ENCODE measurements at regions not wholly inside any gene's neighbourhood (a gene's known extent, or its start where the extent isn't known, plus 50 kb on each side); places are given as distances from the start of the nearest gene placed in this dataset.

DNA sequence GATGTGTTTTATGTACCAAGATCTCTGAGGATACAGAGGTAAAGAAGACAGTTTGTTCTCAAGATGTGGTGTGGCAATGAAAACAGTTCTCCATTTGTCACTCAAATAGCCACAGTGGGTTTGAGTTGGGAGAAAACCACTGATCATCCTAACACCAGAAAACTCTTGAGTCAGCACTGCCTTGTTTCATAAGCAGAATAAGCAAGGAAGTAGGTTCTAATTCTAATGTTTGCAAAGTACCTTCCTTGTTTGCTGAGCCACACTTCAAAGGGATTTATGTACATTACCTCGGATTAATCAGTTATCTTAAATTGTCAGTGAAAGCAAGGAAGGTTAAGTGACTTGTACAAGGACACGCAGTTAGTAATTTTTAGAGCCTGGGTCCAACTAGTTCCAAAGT, 107.8 kb upstream of the BOC start:
- H3K79me1 ChIP-seq (ENCODE audit: insufficient read depth, low read depth, low read length, poor library complexity, severe bottlenecking) = no peaks in the 10 kb centered on the region
- Mint-ChIP-seq H3K4me1 (peaks cover 28 to 48% of the 10 kb centered on the region in 2 experiments), H3K27me3 (ENCODE audit: low read depth) (no peaks in the 10 kb centered on the region; the same call in 1 of the 2 replicates), H3K36me3 (ENCODE audit: insufficient read depth in 1 of 3, low read depth in 3 of 3) (peaks cover 0 to 2% (median 0%) of the 10 kb centered on the region in 3 experiments; a peak in 1 of 7 replicates), H3K27ac (no peak overlapping the region), H3K9me3 (peaks cover 0 to 5% of the 10 kb centered on the region in 2 experiments; a peak in 2 of 5 replicates), H3K4me3 (no peak overlapping the region)
- H4K20me1 ChIP-seq (ENCODE audit: control insufficient read depth, insufficient read depth, insufficient read length) = no peaks in the 10 kb centered on the region
- H3K79me2 ChIP-seq (ENCODE audit: insufficient read depth, low read length) = no peaks in the 10 kb centered on the region
- no peak overlapping the region for H3K4ac ChIP-seq (ENCODE audit: low read depth, low read length)
- H3K9ac ChIP-seq (ENCODE audit: extremely low read depth, insufficient read length, low read length) = no peak overlapping the region
- H3K56ac ChIP-seq (ENCODE audit: insufficient read length, low read depth, low read length) = no peak overlapping the region
- peaks cover 7% of the 10 kb centered on the region; the same call in 1 of the 2 replicates for H3K4me1 ChIP-seq (ENCODE audit: insufficient read depth, low read length)
- H3K9me3 ChIP-seq (ENCODE audit: control insufficient read depth, low read depth, low read length) = no peaks in the 10 kb centered on the region
- H2AK5ac ChIP-seq (ENCODE audit: insufficient read length, low read length) = no peak overlapping the region
- TF ChIP-seq, protein P1, sequence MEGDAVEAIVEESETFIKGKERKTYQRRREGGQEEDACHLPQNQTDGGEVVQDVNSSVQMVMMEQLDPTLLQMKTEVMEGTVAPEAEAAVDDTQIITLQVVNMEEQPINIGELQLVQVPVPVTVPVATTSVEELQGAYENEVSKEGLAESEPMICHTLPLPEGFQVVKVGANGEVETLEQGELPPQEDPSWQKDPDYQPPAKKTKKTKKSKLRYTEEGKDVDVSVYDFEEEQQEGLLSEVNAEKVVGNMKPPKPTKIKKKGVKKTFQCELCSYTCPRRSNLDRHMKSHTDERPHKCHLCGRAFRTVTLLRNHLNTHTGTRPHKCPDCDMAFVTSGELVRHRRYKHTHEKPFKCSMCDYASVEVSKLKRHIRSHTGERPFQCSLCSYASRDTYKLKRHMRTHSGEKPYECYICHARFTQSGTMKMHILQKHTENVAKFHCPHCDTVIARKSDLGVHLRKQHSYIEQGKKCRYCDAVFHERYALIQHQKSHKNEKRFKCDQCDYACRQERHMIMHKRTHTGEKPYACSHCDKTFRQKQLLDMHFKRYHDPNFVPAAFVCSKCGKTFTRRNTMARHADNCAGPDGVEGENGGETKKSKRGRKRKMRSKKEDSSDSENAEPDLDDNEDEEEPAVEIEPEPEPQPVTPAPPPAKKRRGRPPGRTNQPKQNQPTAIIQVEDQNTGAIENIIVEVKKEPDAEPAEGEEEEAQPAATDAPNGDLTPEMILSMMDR (conservative IDR thresholded peaks at IDR 0.05) = no peak
- H2BK120ac ChIP-seq (ENCODE audit: low read depth, low read length, poor library complexity, severe bottlenecking) = no peak overlapping the region
- H2BK12ac ChIP-seq (ENCODE audit: insufficient read length, low read depth, low read length) = no peak overlapping the region
- H3T11ph ChIP-seq (ENCODE audit: low read length) = no peak overlapping the region
- H4K8ac ChIP-seq (replicated peaks; ENCODE audit: insufficient read length, low read depth, low read length) = no peak overlapping the region
- no peak overlapping the region for H4K5ac ChIP-seq (ENCODE audit: insufficient read length, low read depth, low read length)
- no peak overlapping the region for H3K23ac ChIP-seq (ENCODE audit: insufficient read length, low read depth, low read length)
- H3K4me2 ChIP-seq (ENCODE audit: insufficient read depth, insufficient read length, low read length) = no peak overlapping the region
- no peak overlapping the region for H3K14ac ChIP-seq (ENCODE audit: insufficient read depth, low read length)
- no peak overlapping the region for H2BK5ac ChIP-seq (ENCODE audit: insufficient read length, low read length)
- H2BK20ac ChIP-seq (ENCODE audit: low read depth, low read length, poor library complexity, severe bottlenecking) = no peak overlapping the region
- H2BK15ac ChIP-seq (ENCODE audit: low read depth, low read length) = no peak overlapping the region
- DNase-seq = no peak
- no peak overlapping the region for H2AFZ ChIP-seq (ENCODE audit: low read length)
- H4K91ac ChIP-seq (ENCODE audit: insufficient read length, low read depth, low read length) = no peak overlapping the region
- no peaks in the 10 kb centered on the region for H3K27me3 ChIP-seq (ENCODE audit: insufficient read depth, low read length)
- no peaks in the 10 kb centered on the region for H3K23me2 ChIP-seq (ENCODE audit: insufficient read length, low read depth, low read length, poor library complexity, severe bottlenecking)
- no peak overlapping the region for H3K27ac ChIP-seq (ENCODE audit: insufficient read length, low read depth, low read length)
- no CpG with 5 or more reads among the region's 2 CpGs for WGBS (ENCODE audit: extremely low coverage, insufficient read length, low lambda C conversion rate)
- H3K18ac ChIP-seq (ENCODE audit: insufficient read length, low read depth, low read length) = no peak overlapping the region
